Kidney (tissue), 13 donors: ENCODE measurements at regions not wholly inside any gene's neighbourhood (a gene's known extent, or its start where the extent isn't known, plus 50 kb on each side); places are given as distances from the start of the nearest gene placed in this dataset.

ENCODE experiments used
- DNase-seq, 5 donors: peaks; one replicate each; pipeline ENCODE4 v3.0.0-alpha.2; 2013 to 2020
- FAIRE-seq: peaks from 2 replicates; lab custom pipeline; 2012; peaks lifted over from hg19 to GRCh38; lab: Jason Lieb, UNC
- H3K27ac ChIP-seq, 2 donors: one replicate each; pipeline ENCODE4 v1.7.0; 2013; ENCODE audit warnings: low read depth in 2 of 2, low read length in 2 of 2, inconsistent platforms in 1 of 2
- H3K27me3 ChIP-seq: one replicate; pipeline ENCODE4 v1.7.1; 2013; ENCODE audit warnings: low read length, inconsistent platforms; ENCODE audit not compliant: control insufficient read depth, insufficient read depth
- H3K36me3 ChIP-seq, 3 donors: one replicate each; pipeline versions ENCODE4 v1.7.0 to v1.7.1; 2013; ENCODE audit warnings: low read length in 3 of 3, control low read depth in 1 of 3, inconsistent platforms in 1 of 3; ENCODE audit not compliant: insufficient read depth in 3 of 3, control insufficient read depth in 2 of 3
- H3K4me1 ChIP-seq, 3 donors: one replicate each; pipeline versions ENCODE4 v1.7.0 to v1.7.1; 2013; ENCODE audit warnings: low read length in 3 of 3, inconsistent platforms in 1 of 3, low read depth in 1 of 3; ENCODE audit not compliant: control insufficient read depth in 2 of 3, insufficient read depth in 2 of 3
- H3K4me3 ChIP-seq, 3 donors: one replicate each; pipeline versions ENCODE4 v1.7.0 to v1.8.1; 2013; ENCODE audit warnings: low read length in 3 of 3, control low read depth in 1 of 3, inconsistent platforms in 1 of 3
- H3K9ac ChIP-seq, 3 donors: one replicate each; pipeline versions ENCODE4 v1.7.0 to v1.7.1; 2013; ENCODE audit warnings: low read length in 3 of 3, control low read depth in 1 of 3, inconsistent platforms in 1 of 3
- H3K9me3 ChIP-seq, 3 donors: one replicate each; pipeline versions ENCODE4 v1.7.0 to v1.7.1; 2013; ENCODE audit warnings: low read length in 3 of 3, control low read depth in 1 of 3, inconsistent platforms in 1 of 3; ENCODE audit not compliant: control insufficient read depth in 2 of 3, insufficient read depth in 1 of 3
- CTCF ChIP-seq: IDR thresholded peaks from 3 replicates; pipeline ENCODE4 v1.5.1; 2012; ENCODE audit warnings: mild to moderate bottlenecking, moderate library complexity, borderline replicate concordance; ENCODE audit not compliant: insufficient read depth; ENCODE audit errors: extremely low read depth
- intact Hi-C: fragments of 100-400 bp; cut with DNase I; formaldehyde crosslinking; loops from one replicate; pipeline ENCODE4 v1.11.1; 2022
- donor health status: control.
- donor health status: control.
- donor health status: control.
- donor health status: control.
- donor health status: control.
- donor health status: DM: yes; HTN: yes; CAD: no.
- donor health status: Normal renal cell carcinoma (clear cell type).

DNA sequence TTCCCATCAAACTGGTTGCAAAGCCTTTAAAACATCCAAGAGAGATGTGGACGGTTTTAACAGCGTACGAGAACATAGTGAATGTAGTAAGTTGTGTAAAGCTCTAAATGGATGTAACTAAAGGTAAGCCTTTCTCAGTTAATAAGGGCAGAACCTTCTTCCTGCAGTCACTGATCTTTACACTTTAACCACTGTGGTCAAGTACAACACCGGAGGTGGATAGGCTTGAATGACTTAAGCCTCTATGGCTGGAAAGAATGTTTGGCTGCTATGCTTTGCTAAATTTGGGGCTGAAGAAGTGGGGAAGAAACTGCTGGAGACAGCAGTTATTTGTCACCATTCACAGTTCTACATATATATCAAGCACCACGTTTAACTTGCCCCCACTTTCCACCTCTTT, 285.1 kb upstream of the FMR1 start:
- no peak for FAIRE-seq
- no peak for TF ChIP-seq CTCF

GRCh38 chrX:147635186-147635585, 276.5 kb upstream of the FMR1 start:
- H3K4me3 ChIP-seq: no peak overlapping the region
- H3K9me3 ChIP-seq: no peaks in the 10 kb centered on the region
- H3K36me3 ChIP-seq: no peaks in the 10 kb centered on the region
- no peaks in the 10 kb centered on the region for H3K4me1 ChIP-seq
- H3K27me3 ChIP-seq: no peaks in the 10 kb centered on the region
- no peak overlapping the region for H3K9ac ChIP-seq
- intact Hi-C loops: no loop called here
- no peak overlapping the region for H3K27ac ChIP-seq
- FAIRE-seq (no peak), DNase-seq (no peak)
- no peak for TF ChIP-seq CTCF

More for the DNA sequence above, 285.1 kb upstream of the FMR1 start:
- intact Hi-C loops: no loop called here
- H3K9me3 ChIP-seq: no peaks in the 10 kb centered on the region
- no peak overlapping the region for H3K27ac ChIP-seq
- no peaks in the 10 kb centered on the region for H3K36me3 ChIP-seq
- DNase-seq: no peak
- no peaks in the 10 kb centered on the region for H3K4me1 ChIP-seq
- no peaks in the 10 kb centered on the region for H3K27me3 ChIP-seq
- H3K4me3 ChIP-seq: no peak overlapping the region
- H3K9ac ChIP-seq: no peak overlapping the region

DNA sequence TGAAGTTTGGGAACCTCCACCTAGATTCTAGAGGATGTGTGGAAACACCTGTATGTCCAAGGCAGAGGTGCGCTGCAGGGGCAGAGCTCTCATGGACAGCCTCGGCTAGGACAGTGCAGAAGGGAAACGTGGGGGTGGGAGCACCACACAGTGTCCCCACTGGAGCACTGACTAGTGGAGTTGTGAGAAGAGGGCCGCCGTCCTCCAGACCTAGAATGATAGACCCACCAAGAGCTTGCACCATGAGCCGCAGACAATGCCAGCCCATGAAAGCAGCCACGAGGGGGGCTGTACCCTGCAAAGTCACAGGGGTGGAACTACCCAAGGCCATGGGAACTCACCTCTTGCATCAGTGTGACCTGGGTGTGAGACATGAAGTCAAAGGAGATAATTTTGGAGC, 274.5 kb upstream of the FMR1 start:
- TF ChIP-seq CTCF: no peak
- no peaks in the 10 kb centered on the region for H3K27me3 ChIP-seq
- no peaks in the 10 kb centered on the region for H3K36me3 ChIP-seq
- no peak for FAIRE-seq
- H3K27ac ChIP-seq: no peak overlapping the region
- no peaks in the 10 kb centered on the region for H3K4me1 ChIP-seq
- DNase-seq: peak in 1 of 5 donors; percentile 25
- H3K4me3 ChIP-seq: no peak overlapping the region
- intact Hi-C loops: no loop called here
- no peaks in the 10 kb centered on the region for H3K9me3 ChIP-seq
- no peak overlapping the region for H3K9ac ChIP-seq

- Histone ChIP-seq H3K4me1 (no peaks in the 10 kb centered on the region), H3K9me3 (no peaks in the 10 kb centered on the region), H3K36me3 (no peaks in the 10 kb centered on the region), H3K9ac (no peak overlapping the region), H3K4me3 (no peak overlapping the region), H3K27me3 (no peaks in the 10 kb centered on the region), H3K27ac (no peak overlapping the region)
- DNase-seq: no peak
- FAIRE-seq: no peak
- intact Hi-C loops: no loop called here
- TF ChIP-seq CTCF: no peak
Measured at GRCh38 chrX:147646949-147647723, 264.6 kb upstream of the FMR1 start.
